ENCODE measurements at regions not wholly inside any gene's neighbourhood (a gene's known extent, or its start where the extent isn't known, plus 50 kb on each side); places are given as distances from the start of the nearest gene placed in this dataset.
A peak's percentile ranks its signal among the peaks of the same experiment; 100 is the strongest.

DNA sequence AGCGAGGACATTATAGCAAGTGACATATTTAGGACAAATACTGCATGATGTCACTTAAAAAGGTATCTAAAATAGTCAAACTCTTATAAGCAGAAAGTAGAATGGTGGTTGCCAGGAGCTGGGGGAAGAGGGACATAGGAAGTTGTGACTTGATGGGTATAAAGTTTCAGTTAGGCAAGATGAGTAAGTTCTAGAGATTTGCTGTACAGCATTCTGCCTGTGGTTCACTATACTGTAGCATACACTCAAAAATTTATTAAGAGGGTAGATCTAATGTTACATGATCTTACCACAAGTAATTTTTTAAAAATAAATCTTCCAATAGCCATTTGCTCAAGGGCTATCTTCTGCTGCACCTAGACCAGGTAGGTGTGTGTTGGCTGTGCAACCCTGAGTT, 78.1 kb upstream of the NPAS2 start:
- DNase-seq (ENCODE audit: low read depth in 2 of 2), result no peak

- peak; percentile 37 to 86 for DNase-seq (ENCODE audit: low read depth in 2 of 2)
These were observed 77.4 kb upstream of the NPAS2 start for GRCh38 chr2:100742277-100743254.

GRCh38 chr2:100743741-100744140, 76.2 kb upstream of the NPAS2 start:
- DNase-seq (ENCODE audit: low read depth in 2 of 2), result peak in 1 of 2 donors; percentile 41

DNA sequence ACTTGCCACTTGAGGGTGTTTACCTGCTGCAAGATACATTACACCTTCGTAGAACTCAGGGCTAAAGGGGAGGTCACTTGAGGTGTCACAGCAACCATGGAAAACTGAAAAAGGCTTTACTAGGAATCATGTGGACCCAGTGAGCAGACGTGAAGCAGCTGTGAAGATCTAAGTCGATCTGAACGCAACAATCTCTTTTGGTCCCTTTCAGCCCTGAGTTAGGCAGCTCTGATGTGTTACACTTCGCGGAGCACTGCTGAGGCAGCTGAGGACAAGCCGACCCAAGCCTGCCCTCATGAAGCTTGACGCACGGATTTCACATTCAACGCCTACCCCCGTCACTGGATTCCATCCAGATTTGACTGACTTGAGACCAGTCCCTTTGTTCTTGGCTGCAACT, 75.8 kb upstream of the NPAS2 start:
- DNase-seq (ENCODE audit: low read depth in 2 of 2), result no peak

- peak in 1 of 2 donors; percentile 39 for DNase-seq (ENCODE audit: low read depth in 2 of 2)
These were observed 75.3 kb upstream of the NPAS2 start for GRCh38 chr2:100744589-100744988.

DNA sequence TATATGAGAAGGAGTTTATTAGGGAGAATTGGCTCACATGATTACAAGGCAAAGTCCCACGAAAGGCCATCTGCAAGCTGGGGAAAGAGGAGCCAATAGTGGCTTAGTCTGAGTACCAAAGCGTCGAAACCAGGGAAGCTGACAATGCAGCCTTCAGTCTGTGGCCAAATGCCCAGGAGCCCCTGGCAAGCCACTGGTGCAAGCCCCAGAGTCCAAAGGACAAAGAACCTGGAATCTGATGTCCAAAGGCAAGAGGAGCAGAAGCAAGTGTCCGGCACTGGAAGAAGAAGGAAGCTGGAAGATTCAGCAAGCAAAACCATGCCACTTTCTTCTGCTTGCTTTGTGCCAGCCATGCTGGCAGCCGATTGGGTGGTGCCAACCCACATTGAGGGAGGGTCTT, 74.3 kb upstream of the NPAS2 start:
- no peak for DNase-seq (ENCODE audit: low read depth in 2 of 2)

GRCh38 chr2:100747551-100747950, 72.4 kb upstream of the NPAS2 start:
- DNase-seq (ENCODE audit: low read depth in 2 of 2), result no peak

DNA sequence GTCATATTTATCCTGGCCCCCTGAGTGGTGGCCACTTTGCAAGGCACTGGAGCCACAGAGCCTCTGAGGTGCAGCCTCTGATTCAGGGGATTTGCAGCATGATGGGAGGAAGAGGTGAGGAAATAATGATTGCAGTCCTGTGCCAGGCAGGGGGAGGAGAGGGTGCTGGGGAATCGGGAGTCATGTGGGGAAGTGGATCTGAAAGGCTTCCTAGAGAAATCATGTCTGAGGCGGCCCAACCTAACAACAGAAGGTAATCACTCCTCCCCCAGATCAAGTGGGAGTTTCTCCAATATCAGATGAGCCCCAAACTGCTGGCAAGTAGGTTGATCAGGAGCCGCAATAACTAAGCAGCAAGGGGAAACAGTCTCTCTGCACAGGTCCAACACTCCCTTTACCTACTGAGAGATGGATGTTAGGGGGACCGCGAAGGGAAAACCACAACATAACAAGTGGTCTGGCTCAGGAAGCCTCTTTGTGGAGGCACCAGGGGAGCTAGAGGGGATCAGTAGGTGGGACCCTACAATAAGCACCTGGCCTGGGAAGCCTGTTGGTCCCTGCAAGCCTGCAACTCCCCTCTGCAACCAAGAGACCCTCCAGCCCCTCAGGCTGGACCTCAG, 71.8 kb upstream of the NPAS2 start:
- DNase-seq (ENCODE audit: low read depth in 2 of 2), result no peak

DNA sequence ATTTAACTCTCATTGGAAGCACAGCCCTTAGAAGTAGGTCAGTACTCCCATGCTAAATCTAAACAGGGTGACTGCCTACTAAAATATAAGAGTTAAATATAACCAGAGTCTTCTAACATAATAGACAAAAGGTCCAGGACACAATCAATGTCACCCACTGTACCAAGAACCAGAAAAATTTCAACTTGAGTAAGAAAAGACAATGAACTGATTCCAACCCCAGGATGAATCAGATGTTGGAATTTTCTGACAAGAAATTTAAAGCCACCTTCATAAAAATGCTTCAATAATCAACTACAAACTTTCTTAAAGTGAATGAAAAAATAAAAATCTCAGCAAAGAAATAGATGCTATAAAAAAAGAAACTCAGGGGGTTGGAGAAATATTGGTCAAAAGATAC, 71.3 kb upstream of the NPAS2 start:
- no peak for DNase-seq (ENCODE audit: low read depth in 2 of 2)

GRCh38 chr2:100749771-100750542, 70.0 kb upstream of the NPAS2 start:
- no peak for DNase-seq (ENCODE audit: low read depth in 2 of 2)

DNA sequence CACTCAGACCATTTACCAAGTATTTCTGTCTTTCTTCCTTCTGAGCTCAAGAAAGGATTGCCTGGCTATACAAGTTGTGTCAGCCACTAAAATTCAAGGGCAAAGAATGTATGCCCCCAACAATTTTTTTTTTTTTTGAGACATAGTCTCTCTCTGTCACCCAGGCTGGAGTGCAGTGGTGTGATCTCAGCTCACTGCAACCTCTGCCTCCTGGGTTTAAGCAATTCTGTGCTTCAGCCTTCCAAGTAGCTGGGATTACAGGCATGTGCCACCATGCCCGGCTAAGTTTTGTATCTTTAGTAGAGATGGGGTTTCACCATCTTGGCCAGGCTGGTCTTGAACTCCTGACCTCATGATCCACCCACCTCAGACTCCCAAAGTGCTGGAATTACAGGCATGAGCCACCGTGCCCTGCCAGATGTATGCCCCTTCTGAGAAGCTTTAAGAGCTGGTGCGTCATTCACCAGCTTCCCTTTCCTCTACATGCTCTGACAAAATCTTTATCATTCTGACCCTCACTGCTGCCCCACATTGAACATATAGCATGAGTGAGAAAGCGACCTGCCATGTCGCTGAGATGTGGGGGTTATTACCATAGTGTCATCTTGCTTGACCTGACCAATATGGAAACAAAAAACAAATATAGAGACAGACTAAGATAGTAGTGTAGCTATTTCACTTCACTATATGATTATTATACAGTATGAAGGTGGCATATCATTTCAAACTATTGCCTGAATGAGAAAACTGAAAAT, 67.9 kb upstream of the NPAS2 start:
- DNase-seq (ENCODE audit: low read depth in 2 of 2), result peak in 1 of 2 donors; percentile 58

GRCh38 chr2:100752628-100753333, 67.2 kb upstream of the NPAS2 start:
- peak; percentile 39 to 74 for DNase-seq (ENCODE audit: low read depth in 2 of 2)

GRCh38 chr2:100753444-100753843, 66.5 kb upstream of the NPAS2 start:
- no peak for DNase-seq (ENCODE audit: low read depth in 2 of 2)

- DNase-seq (ENCODE audit: low read depth in 2 of 2), result no peak
These were observed 66.1 kb upstream of the NPAS2 start for GRCh38 chr2:100753881-100754280.

DNA sequence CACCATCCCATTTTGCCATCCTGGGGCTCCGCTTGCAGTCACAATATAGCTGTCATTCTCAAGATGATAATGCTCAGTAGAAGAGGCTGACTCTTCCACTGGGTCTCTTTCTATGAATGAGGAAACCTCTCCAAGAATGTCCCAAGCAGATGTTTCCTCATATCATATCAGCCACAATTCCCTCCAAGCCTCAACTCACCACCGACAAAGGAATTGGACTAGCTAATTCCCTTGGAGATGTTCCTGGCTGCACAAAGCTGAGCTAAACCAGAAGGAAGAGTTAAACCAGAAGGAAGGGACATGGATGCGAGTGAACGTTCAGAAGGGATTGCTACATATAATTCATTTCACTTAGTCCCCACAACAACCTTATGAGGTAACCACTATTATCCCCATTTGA, 65.0 kb upstream of the NPAS2 start:
- peak in 1 of 2 donors; percentile 42 for DNase-seq (ENCODE audit: low read depth in 2 of 2)

- DNase-seq (ENCODE audit: low read depth in 2 of 2), result no peak
These were observed 64.5 kb upstream of the NPAS2 start for GRCh38 chr2:100755441-100755840.

DNA sequence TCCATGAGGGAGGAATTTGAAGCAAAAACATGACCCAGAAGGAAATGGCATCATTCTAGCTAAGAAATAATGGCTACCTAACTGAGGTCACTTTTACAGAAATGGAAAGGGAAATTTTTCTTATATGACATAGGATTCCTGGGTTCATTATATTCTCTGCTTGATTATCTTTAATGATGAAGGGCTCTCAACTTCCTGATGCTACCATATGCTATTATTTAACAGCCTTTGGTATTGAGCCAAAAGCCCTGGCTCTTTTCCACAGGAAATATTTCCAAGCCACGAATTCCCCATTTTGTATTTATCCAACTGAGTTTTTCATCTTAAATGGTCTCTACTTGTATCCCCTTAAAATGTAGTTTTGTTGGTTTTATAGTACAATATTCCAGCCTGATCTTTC, 63.2 kb upstream of the NPAS2 start:
- peak; percentile 66 to 74 for DNase-seq (ENCODE audit: low read depth in 2 of 2)

DNA sequence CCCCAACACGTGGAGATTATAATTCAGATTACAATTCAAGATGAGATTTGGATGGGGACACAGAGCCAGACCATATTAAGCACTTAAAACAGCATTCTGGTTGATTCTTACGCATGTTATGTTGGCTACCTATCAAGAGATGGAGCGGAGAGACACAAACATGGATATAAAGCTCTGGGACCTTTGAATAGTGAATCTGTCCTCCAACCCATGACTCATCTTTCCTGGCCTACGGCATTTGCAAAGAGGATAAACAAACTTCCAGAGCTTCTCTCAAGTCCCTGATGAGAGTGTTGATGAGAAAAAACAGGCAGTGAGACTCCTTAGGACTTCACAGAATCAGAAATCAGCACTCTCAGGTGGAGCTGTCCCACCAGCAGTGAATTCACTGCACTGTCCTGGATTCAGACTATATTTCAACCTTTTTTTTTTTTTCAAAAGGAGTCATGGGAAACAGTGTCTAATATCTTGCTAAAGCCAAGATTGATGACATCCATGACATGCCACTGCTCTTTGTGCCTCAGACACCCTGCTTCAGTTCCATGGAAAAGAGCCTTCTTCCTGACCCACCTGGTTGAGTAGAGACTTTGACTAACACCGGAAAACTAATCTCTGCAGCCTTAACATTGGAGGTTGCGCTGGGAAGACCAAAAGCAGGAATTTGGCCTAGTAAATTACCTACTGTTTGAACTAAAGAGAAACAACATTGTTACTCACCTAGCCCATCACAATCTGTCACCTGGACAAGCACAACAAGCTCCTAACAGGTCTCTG, 62.1 kb upstream of the NPAS2 start:
- DNase-seq (ENCODE audit: low read depth in 2 of 2), result peak; percentile 80 to 87

GRCh38 chr2:100759901-100760300, 60.0 kb upstream of the NPAS2 start:
- no peak for DNase-seq (ENCODE audit: low read depth in 2 of 2)

GRCh38 chr2:100761365-100761764, 58.6 kb upstream of the NPAS2 start:
- no peak for DNase-seq (ENCODE audit: low read depth in 2 of 2)
